ENCODE measurements at regions not wholly inside any gene's neighbourhood (a gene's known extent, or its start where the extent isn't known, plus 50 kb on each side); places are given as distances from the start of the nearest gene placed in this dataset.
"Not testable (repeated sequence)": the region's sequence is repeated elsewhere in the genome, so short reads cannot be mapped to it uniquely, and the experiment has no call there.

DNA sequence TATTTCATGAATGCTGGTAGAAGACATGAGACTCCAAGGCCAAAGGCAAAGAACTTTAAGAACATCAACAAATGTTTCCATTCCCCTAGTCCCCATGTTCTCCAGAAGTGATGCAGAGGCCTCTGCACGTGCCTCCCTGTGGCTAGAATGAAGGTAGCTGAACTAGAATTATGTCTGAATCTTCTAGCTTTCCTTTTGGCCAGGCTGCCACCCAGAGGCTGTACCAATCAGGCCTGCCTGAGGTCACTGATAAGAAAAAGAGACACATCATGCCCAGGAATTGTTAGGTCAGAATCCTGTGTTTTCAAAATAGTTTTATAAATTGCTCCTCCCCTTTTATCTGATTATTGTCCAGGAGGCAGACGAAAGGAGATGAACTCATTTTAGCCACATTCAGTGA is 188.0 kb upstream of the SLC16A7 start:
- in situ Hi-C loops (cut with MboI; ENCODE audit: low sequenced_read_pairs), result loop anchor here (25.0 kb wide), 1 partner anchor 430 kb away; no protein-coding TSS in a partner anchor

DNA sequence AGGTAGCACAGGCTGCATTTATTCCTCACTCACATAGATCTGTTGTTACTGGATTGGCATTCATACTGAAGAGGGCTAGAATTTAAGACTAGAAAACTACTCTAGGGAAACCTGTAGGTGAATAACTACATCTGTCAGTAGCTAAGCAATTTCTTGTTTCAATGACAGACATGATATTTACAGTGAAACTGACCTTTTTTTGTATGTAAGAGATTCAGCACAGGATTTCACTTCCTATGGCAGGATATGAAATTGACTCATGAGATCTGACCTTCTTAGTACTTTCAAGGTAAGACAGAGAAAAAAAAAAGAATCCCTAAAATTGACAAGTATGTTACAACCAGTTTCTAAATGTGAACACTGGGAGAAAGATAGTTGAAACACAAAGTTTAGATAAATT is 189.8 kb upstream of the SLC16A7 start:
- in situ Hi-C loops (cut with MboI; ENCODE audit: low sequenced_read_pairs), result loop anchor here (25.0 kb wide), 1 partner anchor 431 kb away; no protein-coding TSS in a partner anchor

DNA sequence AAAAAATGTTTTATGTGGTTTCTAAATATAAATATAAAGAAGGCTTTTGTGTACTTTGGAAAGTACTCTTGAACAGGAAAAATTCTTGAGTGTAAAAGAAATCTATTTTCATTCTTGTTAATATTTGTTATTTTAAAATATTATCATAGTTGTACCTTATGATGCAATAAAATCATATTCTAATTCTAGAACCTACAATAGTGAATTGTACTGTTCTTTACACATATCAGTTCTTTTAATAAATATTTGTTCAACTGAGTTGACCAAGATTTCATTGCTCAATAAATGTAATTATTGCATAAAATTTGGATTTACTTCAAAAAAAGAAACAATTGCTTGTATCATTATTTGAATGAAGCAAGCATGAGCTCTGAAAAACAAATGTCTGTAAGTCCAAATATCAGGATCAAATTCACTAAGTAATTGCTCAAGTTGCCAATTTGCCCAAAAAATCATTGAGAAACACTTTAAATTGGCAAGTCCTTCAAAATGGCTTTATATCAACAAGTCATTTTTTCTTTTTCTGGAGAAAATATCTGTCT is 191.6 kb upstream of the SLC16A7 start:
- in situ Hi-C loops (cut with MboI; ENCODE audit: low sequenced_read_pairs), result loop anchor here (25.0 kb wide), 1 partner anchor 433 kb away; no protein-coding TSS in a partner anchor

DNA sequence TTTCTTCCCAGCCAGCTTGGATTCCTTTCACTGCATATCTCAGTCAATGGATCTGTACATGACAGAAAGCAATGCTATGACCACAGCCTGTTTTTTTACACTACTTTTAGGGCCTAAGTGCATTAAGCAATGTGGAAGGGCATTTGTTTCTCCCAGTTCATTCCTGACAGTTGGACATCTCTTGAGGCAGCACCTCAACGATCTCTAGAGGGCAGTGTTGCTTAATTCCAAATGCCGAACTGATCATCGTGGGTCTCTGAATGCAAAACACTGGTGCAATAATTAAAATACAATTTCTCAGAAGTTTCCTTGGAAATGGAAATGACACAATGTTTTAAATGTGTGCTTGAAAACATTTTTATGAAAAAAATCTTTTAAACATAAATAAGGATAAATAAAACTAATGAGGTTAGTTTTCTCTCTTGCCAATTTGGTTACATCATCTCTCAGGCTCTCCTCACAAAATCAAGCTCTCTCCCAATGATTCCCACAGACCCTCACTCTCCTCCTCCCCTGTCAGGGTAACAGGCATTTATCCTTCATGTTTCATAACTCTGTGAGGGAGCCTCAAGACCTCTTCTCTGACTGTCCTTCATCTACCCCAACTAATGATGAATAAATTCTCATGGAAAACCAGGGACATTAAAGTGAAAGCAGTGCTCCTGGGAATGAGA is 192.4 kb upstream of the SLC16A7 start:
- in situ Hi-C loops (cut with MboI; ENCODE audit: low sequenced_read_pairs), result loop anchor here (25.0 kb wide), 1 partner anchor 434 kb away; no protein-coding TSS in a partner anchor

DNA sequence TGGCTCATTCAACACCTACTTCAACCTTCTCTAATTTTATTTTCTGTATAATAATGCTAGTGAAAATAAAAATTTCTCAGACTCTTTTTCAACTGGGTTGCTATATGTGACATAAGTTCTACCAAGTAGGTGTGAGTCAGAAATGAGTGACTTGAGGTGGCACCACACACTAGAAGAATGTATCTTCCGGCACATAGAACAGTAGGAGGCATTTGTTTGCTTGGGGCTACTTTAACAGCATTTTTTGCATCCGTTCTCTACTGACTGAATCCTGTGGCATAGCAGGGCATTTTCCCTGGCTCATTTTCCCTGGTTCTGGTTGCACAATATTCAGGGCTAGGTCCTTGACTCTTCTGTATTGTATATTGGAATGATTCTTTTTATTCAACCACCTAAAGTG is 194.0 kb upstream of the SLC16A7 start:
- in situ Hi-C loops (cut with MboI; ENCODE audit: low sequenced_read_pairs), result loop anchor here (25.0 kb wide), 1 partner anchor 435 kb away; no protein-coding TSS in a partner anchor

DNA sequence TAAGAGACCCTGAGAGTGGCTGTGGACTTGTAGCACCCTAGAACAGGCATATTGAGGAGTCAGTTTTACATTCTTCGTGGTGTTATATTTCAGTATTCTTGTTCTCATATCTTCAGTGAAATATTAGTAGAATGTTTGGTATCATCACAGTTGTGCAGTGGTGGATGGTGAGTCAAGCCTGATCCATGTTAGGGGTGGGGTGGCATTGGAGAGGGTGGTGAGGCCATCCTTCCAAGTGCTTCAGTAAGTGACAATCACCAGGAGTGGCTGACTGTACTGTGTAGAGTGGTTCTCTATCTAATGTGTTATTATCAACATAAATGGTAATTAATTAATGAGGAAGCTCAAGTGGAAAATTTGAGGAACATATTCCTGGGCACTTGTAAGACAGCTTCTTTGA is 197.7 kb upstream of the SLC16A7 start:
- in situ Hi-C loops (cut with MboI; ENCODE audit: low sequenced_read_pairs), result no loop called here

DNA sequence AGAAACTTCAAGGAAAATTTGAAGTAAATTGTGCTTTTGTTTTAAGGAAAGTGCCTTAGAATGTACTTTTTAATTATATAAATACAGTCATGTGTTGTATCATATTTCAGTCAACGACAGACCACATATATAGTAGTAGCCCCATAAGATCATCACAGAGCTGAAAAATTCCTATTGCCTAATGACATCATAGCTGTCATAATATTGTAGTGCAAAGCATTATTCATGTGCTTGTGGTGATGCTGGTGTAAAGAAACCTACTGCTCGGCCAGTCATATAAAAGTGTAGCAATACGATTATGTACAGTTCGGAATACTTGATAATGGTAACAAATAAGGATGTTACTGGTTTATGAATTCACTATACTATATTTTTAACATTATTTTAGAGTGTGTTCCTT is 198.9 kb upstream of the SLC16A7 start:
- in situ Hi-C loops (cut with MboI; ENCODE audit: low sequenced_read_pairs), result no loop called here

DNA sequence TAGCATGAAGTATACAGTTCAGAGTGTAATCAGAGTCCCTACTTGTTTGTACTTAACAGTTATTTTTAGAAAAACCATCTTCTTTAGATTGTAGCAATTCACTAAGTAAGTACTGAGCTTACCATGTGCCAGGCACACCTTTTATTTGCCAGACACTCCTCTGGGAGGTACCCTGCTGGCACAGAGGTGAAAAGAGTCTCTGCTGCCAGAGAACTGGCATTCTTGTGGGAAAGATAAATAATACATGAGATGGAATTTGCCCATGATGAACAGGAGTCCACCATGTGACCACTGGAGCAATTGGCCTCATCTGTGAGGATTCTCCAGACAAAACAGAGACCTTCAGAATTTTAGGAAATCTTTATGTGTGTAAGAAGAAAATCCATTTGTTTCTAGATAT is 199.3 kb upstream of the SLC16A7 start:
- in situ Hi-C loops (cut with MboI; ENCODE audit: low sequenced_read_pairs), result no loop called here

DNA sequence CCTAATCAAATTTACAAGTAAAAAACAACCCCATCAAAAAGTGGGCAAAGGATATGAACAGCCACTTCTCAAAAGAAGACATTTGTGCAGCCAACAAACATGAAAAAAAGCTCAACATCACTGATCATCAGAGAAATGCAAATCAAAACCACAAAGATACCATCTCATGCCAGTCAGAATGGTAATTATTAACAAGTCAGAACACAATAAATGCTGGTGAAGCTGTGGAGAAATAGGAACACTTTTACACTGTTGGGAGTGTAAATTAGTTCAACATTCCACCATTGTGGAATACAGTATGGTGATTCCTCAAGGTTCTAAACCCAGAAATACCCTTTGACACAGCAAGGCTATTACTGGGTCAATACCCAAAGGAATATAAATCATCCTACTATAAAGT is 200.5 kb upstream of the SLC16A7 start:
- in situ Hi-C loops (cut with MboI; ENCODE audit: low sequenced_read_pairs), result not testable (repeated sequence)

DNA sequence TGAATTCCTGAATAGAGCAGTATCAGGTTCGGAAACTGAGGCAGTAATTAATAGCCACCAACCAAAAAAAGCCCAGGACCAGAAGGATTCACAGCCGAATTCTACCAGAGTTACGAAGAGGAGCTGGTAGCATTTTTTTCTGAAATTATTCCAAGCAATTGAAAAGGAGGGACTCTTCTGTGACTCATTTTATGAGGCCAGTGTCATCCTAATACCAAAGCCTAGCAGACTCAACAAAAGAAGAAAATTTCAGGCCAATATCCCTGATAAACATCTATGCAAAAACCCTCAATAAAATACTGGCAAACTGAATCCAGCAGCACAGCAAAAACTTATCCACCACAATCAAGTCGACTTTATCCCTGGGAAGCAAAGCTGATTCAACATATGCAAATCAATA is 202.3 kb upstream of the SLC16A7 start:
- in situ Hi-C loops (cut with MboI; ENCODE audit: low sequenced_read_pairs), result no loop called here

DNA sequence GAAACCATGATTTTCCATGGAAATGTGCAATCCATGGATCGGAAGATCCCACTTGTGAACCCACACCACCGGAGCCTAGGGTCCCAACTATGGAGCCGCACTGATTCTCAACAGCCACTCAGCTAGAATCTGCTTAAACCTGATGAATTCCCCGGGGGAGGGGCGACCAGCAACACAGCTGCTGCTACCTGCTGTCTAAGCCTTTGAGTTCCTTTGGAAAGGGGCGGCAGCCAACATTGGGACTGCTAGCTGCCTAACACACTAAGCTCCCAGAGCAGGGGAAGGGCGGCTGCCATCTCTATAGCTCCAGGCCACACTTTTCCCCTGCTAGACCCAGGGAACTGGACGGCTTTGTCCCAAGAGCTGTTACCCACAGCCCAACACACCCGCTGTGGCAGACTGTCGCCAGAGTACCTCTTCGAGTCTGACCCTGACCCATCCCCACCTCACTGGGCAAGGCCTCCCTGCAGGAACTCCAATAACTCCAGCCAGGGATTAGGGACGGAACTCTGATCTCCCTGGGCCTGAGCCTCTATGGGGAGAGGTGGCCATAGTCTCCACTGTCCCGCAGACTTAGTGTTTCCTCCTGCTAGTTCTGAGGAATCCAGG is 205.8 kb upstream of the SLC16A7 start:
- in situ Hi-C loops (cut with MboI; ENCODE audit: low sequenced_read_pairs), result no loop called here

DNA sequence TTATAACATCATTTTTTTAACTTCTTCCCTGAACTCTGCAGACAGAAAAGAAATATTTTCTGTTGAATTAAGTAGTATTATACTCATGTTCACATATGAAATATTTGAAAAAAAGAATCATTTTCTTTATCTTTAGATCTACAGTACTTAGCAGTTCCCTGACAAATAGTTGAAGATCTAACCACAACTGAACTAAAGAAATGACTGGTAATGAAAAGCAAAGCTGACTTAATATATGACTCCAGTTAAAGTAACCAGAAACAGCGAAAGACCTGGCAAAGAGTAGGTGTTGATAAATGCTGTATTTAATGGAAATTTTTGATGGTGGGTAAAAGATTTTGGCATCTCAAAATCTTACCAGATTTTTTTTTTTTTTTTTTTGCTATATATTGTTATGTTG is 207.1 kb upstream of the SLC16A7 start:
- in situ Hi-C loops (cut with MboI; ENCODE audit: low sequenced_read_pairs), result no loop called here

DNA sequence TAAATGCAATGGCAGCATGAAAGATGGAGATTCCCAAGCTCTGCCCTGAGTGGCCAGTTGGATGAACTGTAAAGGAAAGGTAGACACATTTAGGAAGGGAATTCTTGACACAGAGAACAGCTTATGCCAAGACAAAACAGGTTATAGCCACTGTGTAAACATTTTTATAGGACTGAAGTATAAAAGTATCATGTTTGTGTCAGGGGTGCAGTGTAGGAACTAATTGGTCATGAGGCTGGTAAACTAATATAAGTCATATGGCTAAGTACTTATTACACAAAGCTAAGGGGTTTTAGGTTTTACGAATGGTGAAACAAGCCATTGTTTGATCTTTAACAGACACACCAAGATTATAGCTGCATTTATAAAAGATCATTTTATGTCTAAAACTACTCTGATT is 207.7 kb upstream of the SLC16A7 start:
- in situ Hi-C loops (cut with MboI; ENCODE audit: low sequenced_read_pairs), result no loop called here

DNA sequence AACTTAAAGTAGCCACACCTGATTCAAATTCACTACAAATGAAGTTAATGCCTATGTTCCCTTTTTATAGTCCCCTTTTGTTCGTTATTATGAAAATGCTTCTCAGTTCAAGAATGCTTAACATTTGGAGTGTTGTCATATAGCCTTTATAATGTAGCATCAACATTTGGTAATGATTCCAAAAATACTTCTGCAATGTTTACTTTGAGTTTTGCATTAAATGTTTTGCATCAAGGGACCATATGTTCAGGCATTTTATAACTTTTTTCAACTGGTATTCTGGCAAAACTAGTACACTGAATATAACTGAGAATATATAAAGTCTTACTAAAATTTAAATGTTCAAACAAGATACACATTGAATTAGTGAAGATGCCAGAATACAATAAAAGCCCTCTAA is 209.6 kb upstream of the SLC16A7 start:
- in situ Hi-C loops (cut with MboI; ENCODE audit: low sequenced_read_pairs), result no loop called here

DNA sequence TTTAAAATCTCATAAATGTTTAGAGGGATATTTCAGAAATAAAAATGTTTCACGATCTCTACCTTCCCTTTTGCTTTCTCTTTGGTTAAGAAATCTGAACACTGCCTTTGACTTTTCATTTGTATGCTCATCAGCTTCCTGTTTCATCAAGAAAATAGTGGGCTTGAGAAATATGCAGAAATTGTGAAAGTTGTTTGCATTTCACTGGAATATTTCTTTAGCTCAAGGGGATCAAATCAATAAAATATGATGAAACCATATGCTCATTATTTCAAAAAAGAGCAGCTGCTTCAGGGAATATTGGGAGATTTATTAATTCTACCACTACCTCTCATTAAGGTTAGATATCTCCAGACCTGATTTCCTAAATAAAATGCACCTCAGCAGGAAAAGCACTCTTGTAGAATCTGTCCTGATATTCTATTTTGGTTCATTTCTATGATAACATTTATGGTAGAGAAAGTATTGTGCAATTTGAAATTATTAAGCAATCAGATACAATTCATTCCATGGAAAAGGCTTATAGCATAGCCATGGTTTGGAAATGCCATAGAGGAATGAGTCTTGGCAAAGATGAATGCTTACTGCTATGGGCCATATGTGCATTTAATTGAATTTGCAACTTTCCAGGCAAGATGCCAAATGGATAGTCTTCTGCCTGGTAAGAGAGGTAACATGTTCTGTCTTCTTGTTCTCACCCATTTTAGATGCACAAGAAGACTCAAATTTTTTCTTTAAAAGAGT is 212.6 kb upstream of the SLC16A7 start:
- in situ Hi-C loops (cut with MboI; ENCODE audit: low sequenced_read_pairs), result no loop called here

DNA sequence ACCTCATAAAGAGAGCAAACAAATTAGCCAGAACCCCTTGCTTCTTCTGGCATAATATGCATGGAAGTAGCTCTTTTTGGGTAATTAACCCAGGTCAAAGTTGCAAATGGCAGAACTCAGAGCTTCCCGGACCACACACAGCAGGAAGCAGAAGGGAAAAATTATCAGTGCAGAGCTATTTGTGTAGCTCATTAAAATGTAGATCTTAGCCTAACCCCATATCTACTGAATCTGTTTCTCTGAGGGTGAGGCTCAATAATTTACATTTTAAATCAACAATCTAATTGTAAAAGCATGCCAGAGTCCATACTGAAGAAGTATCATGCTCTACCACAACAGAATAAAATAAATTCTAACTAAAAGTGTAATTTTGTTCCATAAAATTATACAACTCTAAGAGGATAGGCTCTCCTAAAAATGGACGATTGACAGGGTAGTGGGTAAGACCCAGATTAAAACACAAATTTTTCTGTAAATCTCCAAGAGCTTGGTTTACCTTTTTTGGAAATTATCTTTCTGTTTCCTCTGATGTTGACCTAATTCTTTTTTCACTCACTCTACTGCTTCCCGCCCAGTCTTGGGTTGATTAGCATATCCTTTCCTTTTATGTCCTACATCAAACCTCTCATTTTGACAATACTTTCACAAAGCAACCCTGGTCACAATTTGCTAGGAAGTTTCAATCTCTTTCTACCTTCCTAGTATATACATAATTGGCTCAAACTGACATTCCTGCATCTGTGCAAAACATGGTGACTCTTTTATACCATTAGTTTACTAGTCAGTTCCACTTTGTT is 213.3 kb upstream of the SLC16A7 start:
- in situ Hi-C loops (cut with MboI; ENCODE audit: low sequenced_read_pairs), result no loop called here

DNA sequence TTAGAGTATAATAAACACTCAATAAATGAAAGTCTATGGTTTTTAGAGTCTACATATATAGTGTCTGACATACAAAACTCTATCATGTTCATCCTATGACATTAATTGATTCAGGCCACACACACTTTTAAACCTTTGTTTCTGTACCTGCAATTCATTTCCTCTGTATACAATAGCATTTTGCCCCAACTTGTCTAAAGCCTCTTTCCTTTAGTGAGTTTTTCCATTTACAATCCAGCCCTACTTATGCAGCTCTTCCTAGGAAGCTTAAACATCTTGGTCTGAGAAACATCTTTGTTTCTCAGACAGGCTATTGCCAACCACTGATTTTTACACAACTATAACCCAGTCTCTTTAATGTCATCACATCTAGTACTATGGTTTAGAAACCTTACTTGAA is 214.7 kb upstream of the SLC16A7 start:
- in situ Hi-C loops (cut with MboI; ENCODE audit: low sequenced_read_pairs), result no loop called here

DNA sequence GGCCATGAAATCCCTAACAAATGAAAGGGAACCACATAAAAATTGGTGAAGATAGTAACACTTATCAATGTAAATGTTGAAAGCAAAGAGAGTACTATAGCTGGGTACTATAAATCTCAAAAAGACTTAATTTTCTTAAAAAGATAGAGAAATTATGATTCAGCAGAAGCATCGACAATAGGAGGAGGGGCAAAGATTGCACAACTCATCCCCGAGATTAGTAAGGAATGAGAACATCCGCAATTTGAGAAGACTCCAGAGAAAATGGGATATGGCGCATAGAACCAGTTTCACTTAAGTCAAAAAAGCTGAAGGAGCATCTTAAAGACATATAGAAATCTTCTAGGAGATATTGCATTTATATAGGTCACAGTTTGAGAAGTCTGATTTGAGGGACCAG is 220.2 kb upstream of the SLC16A7 start:
- in situ Hi-C loops (cut with MboI; ENCODE audit: low sequenced_read_pairs), result no loop called here

DNA sequence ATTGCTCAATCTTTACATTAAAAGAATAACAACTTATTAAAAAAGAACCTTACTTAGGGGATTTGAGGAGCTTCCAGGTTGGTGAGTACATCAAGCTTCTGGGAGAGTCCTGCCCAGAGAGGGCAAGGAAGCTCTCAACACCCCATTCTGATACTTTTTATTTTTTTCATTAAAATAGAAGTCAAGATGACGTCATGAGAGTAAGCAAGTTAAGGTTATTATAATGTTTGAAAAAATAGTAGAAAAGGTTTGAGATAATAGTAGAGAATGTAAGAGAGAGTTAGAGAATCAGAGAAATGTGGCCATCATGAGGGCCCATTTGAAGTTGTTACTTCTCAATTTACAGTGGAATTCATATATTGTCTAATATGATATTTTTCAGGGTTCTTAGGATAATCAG is 221.0 kb upstream of the SLC16A7 start:
- in situ Hi-C loops (cut with MboI; ENCODE audit: low sequenced_read_pairs), result no loop called here

DNA sequence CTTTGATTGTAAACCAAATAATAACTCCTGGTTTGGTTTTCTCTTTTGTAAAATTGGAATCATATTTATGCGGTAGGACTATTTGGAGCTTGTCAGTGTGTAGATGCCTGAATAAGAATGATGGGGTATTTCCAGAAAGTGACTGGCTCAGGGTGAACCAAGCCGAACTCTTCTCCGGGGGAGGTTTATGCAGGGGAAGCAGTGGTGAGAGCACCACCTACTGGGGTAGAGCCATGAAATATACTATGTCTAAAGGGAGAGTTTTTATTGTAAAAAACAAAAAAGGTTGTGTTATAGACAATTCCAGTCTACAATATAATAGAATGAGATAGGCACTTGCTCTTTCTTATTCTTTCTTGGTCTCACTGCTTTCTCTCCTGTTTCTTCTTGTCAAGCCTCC is 222.9 kb upstream of the SLC16A7 start:
- in situ Hi-C loops (cut with MboI; ENCODE audit: low sequenced_read_pairs), result no loop called here

DNA sequence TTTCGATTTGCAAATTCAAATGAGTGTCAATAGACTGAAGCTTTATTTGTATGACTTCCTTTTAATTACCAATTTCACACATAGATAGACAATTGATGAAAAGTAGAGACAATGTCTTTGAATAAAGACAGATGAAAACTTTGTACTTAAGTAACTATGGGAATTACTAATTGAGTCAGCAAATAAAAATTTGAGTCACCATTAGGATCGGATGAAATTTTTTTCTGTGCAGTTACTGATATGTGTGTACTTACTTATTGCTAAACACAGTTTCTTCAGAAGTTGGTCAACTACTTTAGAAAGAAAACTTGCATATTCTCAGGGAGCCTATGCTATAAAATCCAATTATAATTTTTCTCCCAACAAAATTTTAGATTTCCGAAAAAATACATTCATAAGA is 224.9 kb upstream of the SLC16A7 start:
- in situ Hi-C loops (cut with MboI; ENCODE audit: low sequenced_read_pairs), result no loop called here

All from HL-60/S4 treated with phorbol 12-myristate 13-acetate at 8.2 ng/mL for 4 days and 3 days (cell line).